Mesendoderm (in vitro differentiated cells): ENCODE measurements at regions not wholly inside any gene's neighbourhood (a gene's known extent, or its start where the extent isn't known, plus 50 kb on each side); places are given as distances from the start of the nearest gene placed in this dataset.
"Not testable (repeated sequence)": the region's sequence is repeated elsewhere in the genome, so short reads cannot be mapped to it uniquely, and the experiment has no call there.

Experiments used
- DNase-seq: peaks from one replicate; pipeline ENCODE4 v3.0.0; 2013
- H2AK5ac ChIP-seq: 2 replicates; pipeline ENCODE4 v1.6.1; 2013; ENCODE audit warnings: low read length, inconsistent platforms
- H2BK120ac ChIP-seq: 2 replicates; pipeline ENCODE4 v1.6.1; 2013; ENCODE audit warnings: low read depth, mild to moderate bottlenecking, low read length, moderate library complexity, mixed read lengths
- H2BK15ac ChIP-seq: replicated peaks from 2 replicates; pipeline ENCODE4 v1.6.1; 2013; ENCODE audit warnings: low read depth, mild to moderate bottlenecking, moderate library complexity
- H2BK5ac ChIP-seq: 2 replicates; pipeline ENCODE4 v1.6.1; 2013; ENCODE audit warnings: low read length, inconsistent platforms
- H3K18ac ChIP-seq: 2 replicates; pipeline ENCODE4 v1.6.1; 2013; ENCODE audit warnings: mild to moderate bottlenecking, low read length, mixed read lengths
- H3K23ac ChIP-seq: one replicate; pipeline ENCODE4 v1.6.1; 2013; ENCODE audit warnings: low read length
- H3K27ac ChIP-seq: 2 replicates; pipeline ENCODE4 v1.5.1; 2013; ENCODE audit warnings: low read depth, mild to moderate bottlenecking, inconsistent platforms, low read length, moderate library complexity
- H3K27me3 ChIP-seq: 2 replicates; pipeline ENCODE4 v1.6.1; 2013; ENCODE audit warnings: low read length, control low read depth, mild to moderate bottlenecking, inconsistent platforms; ENCODE audit not compliant: insufficient read depth, poor library complexity
- H3K36me3 ChIP-seq: 2 replicates; pipeline ENCODE4 v1.6.1; 2013; ENCODE audit warnings: low read length, inconsistent platforms; ENCODE audit not compliant: control insufficient read depth, insufficient read depth
- H3K4ac ChIP-seq: one replicate; pipeline ENCODE4 v1.6.1; 2013; ENCODE audit warnings: low read depth, mild to moderate bottlenecking, low read length, moderate library complexity
- H3K4me1 ChIP-seq: 2 replicates; pipeline ENCODE4 v1.6.1; 2013; ENCODE audit warnings: low read depth, low read length, inconsistent platforms; ENCODE audit not compliant: control insufficient read depth
- H3K4me2 ChIP-seq: 2 replicates; pipeline ENCODE4 v1.6.1; 2013; ENCODE audit warnings: low read length
- H3K4me3 ChIP-seq: 2 replicates; pipeline ENCODE4 v1.5.1; 2013; ENCODE audit warnings: mild to moderate bottlenecking, low read length
- H3K56ac ChIP-seq: one replicate; pipeline ENCODE4 v1.6.1; 2013; ENCODE audit warnings: low read length
- H3K79me1 ChIP-seq: 2 replicates; pipeline ENCODE4 v1.6.1; 2013; ENCODE audit warnings: low read length, inconsistent platforms
- H3K79me2 ChIP-seq: 2 replicates; pipeline ENCODE4 v1.6.1; 2013; ENCODE audit warnings: mild to moderate bottlenecking, low read length; ENCODE audit not compliant: control insufficient read depth, insufficient read depth
- H3K9ac ChIP-seq: 2 replicates; pipeline ENCODE4 v1.6.1; 2013; ENCODE audit warnings: low read length, inconsistent platforms
- H4K5ac ChIP-seq: one replicate; pipeline ENCODE4 v1.6.1; 2013; ENCODE audit warnings: low read length
- H4K8ac ChIP-seq: one replicate; pipeline ENCODE4 v1.6.1; 2013; ENCODE audit warnings: low read depth, mild to moderate bottlenecking, control low read depth, low read length, moderate library complexity
- WGBS: extraction: QIAGEN DNeasy Blood & Tissue Kit; methylation state at CpG from one replicate; pipeline ENCODE4 v1.1.7; 2013; ENCODE audit warnings: low lambda C conversion rate, missing lambda C conversion rate; ENCODE audit not compliant: insufficient coverage; ENCODE audit errors: extremely low coverage; 5-methylcytosine and 5-hydroxymethylcytosine counted together

DNA sequence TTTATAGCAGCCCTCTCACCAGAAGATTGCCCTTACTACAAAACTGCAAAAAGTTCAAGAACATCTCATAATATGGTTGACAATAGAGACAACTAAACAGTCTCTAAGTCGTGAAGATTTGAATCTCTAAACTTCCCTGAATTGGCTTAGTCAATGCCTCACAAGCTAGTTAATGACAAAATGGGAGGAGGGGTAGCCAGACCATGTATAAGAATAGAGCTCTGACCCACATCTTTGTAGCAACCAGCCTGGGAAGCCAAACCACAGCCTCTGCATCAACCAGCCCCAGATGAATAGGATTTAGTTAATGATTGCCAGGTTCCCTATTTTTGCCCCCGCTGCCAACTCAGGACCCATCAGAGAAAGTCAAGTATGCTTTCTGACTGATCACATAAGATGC lies 1265.9 kb upstream of the PCDH10 start:
- H3K27ac ChIP-seq, H2BK5ac ChIP-seq, H3K4me1 ChIP-seq, H2AK5ac ChIP-seq, H3K4me2 ChIP-seq, H3K4ac ChIP-seq, H3K79me2 ChIP-seq, H3K23ac ChIP-seq, DNase-seq, H4K5ac ChIP-seq, H3K56ac ChIP-seq, H3K36me3 ChIP-seq, H2BK15ac ChIP-seq, H2BK120ac ChIP-seq, H3K4me3 ChIP-seq, H3K79me1 ChIP-seq, H4K8ac ChIP-seq, H3K27me3 ChIP-seq, H3K18ac ChIP-seq, H3K9ac ChIP-seq: not testable (repeated sequence)
- no CpG with 5 or more reads among the region's 2 CpGs for WGBS

GRCh38 chr4:131925662-131926061 lies 1223.4 kb upstream of the PCDH10 start:
- not testable (repeated sequence) for H2BK5ac ChIP-seq, H2BK120ac ChIP-seq

DNA sequence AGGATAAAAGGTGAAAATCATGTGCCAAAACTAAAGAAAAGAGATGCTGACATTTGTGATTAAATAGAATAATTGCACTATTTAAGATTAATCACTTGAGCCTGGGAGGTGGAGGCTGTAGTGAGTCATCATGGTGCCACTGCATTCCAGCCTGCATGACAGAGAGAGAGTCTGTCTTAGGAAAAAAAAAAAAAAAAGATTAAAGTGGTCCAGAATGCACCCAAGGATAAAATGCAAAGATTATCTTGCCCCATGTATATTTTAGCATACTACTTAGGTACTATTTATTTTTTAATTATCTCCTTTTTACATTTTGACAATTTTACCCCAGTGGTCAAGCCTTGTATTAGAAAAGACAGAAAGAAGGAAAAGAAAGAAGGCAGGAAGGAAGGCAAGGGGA lies 1181.4 kb upstream of the PCDH10 start:
- not testable (repeated sequence) for H3K4ac ChIP-seq, H4K8ac ChIP-seq, H2AK5ac ChIP-seq, H3K27ac ChIP-seq, H2BK120ac ChIP-seq, H2BK5ac ChIP-seq, H3K56ac ChIP-seq, H3K4me1 ChIP-seq, H3K18ac ChIP-seq, H3K4me3 ChIP-seq, H3K79me1 ChIP-seq, H3K27me3 ChIP-seq, H2BK15ac ChIP-seq, H3K79me2 ChIP-seq, H3K36me3 ChIP-seq, H3K23ac ChIP-seq, H3K4me2 ChIP-seq, H3K9ac ChIP-seq, H4K5ac ChIP-seq
- DNase-seq: peak; percentile 6

More at GRCh38 chr4:131925662-131926061, 1223.4 kb upstream of the PCDH10 start:
- not testable (repeated sequence) for H3K27me3 ChIP-seq, H3K36me3 ChIP-seq, H3K27ac ChIP-seq, H3K18ac ChIP-seq, H3K56ac ChIP-seq, H2AK5ac ChIP-seq, H3K79me2 ChIP-seq, H3K9ac ChIP-seq, H4K5ac ChIP-seq, H3K4me3 ChIP-seq, DNase-seq, H3K4me2 ChIP-seq, H3K23ac ChIP-seq, H3K4me1 ChIP-seq, H2BK15ac ChIP-seq, H3K4ac ChIP-seq, H3K79me1 ChIP-seq, H4K8ac ChIP-seq
- no CpG with 5 or more reads among the region's 2 CpGs for WGBS

DNA sequence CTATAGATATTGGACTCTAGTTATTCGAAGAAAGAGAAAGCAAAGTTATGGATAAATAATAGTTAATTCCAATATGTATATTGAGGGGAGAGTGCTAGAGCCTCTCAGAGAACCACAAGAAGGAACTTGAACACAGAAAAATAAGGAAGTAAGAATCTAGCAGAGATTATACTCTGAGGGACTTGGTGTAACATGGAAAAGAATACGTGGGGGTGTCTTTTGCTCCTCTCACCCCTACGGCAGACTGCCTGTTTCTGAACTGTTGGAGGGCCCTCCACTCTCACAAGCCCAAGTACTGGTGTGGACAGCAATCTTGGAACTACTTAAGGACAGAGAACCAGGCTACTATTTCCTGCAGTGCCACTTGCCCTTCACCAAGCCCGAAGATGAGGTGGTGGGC lies 1174.4 kb upstream of the PCDH10 start:
- Histone ChIP-seq H4K5ac (no peak overlapping the region), H3K27me3 (no peaks in the 10 kb centered on the region), H3K23ac (no peak overlapping the region), H2BK15ac (no peak overlapping the region), H3K79me2 (no peaks in the 10 kb centered on the region), H2BK5ac (no peak overlapping the region), H3K18ac (no peak overlapping the region), H3K27ac (no peak overlapping the region), H3K79me1 (no peaks in the 10 kb centered on the region), H4K8ac (no peak overlapping the region), H3K4ac (no peak overlapping the region), H3K36me3 (no peaks in the 10 kb centered on the region), H3K4me1 (no peaks in the 10 kb centered on the region), H2AK5ac (no peak overlapping the region), H3K4me3 (no peak overlapping the region), H2BK120ac (no peak overlapping the region), H3K4me2 (no peak overlapping the region), H3K56ac (no peak overlapping the region), H3K9ac (no peak overlapping the region)
- WGBS: no CpG with 5 or more reads among the region's 4 CpGs
- no peak for DNase-seq

- not testable (repeated sequence) for H4K5ac ChIP-seq, DNase-seq, H3K27ac ChIP-seq, H3K56ac ChIP-seq, H3K4me2 ChIP-seq, H3K79me2 ChIP-seq, H2AK5ac ChIP-seq, H3K27me3 ChIP-seq, H2BK120ac ChIP-seq, H2BK15ac ChIP-seq, H2BK5ac ChIP-seq, H3K79me1 ChIP-seq, H3K36me3 ChIP-seq, H3K4ac ChIP-seq, H4K8ac ChIP-seq, H3K4me3 ChIP-seq, H3K23ac ChIP-seq, H3K9ac ChIP-seq, H3K18ac ChIP-seq, H3K4me1 ChIP-seq
- WGBS: no CpG with 5 or more reads among the region's 63 CpGs
These were observed 1173.6 kb upstream of the PCDH10 start for GRCh38 chr4:131975276-131976132.
